HCT116 (cell line): ENCODE measurements at regions not wholly inside any gene's neighbourhood (a gene's known extent, or its start where the extent isn't known, plus 50 kb on each side); places are given as distances from the start of the nearest gene placed in this dataset.

Experiments used
- ATAC-seq: fragments of 200-7000 bp; cut with Tn5 transposase; 2 replicates; pipeline ENCODE4 v1.9.1; 2020; ENCODE audit warnings: mild to moderate bottlenecking, moderate library complexity
- BruUV-seq: library from RNA; stranded (reverse); fragments of 400-500 nt; replicated peaks from 2 replicates; lab custom pipeline; 2021; lab: Mats Ljungman, UMichigan
- CTCF ChIA-PET: fragments of 300-600 bp; sonication (Branson Sonifier 250); formaldehyde crosslinking; loops from one replicate; lab custom pipeline; 2021; ENCODE audit warnings: antibody characterized with exemption; lab: Charles Lee
- POLR2A ChIA-PET: fragments of 300-600, 350-600 bp; sonication (Branson Sonifier 250); formaldehyde crosslinking; loops from one replicate; lab custom pipeline; 2021; ENCODE audit warnings: antibody characterized with exemption; lab: Charles Lee
- RAD21 ChIA-PET, 2 experiments: fragments of 300-600 bp; sonication (Branson Sonifier 250); formaldehyde crosslinking; loops; one replicate each; lab custom pipeline; 2023; ENCODE audit warnings: low total read pairs in 2 of 2; ENCODE audit not compliant: uncharacterized antibody in 2 of 2, unreplicated experiment in 2 of 2, low non-redundant PET in 1 of 2; lab: Charles Lee
- DNase-seq: peaks from one replicate; pipeline ENCODE4 v3.0.0-alpha.2; 2010; ENCODE audit warnings: low read depth, low spot score
- H2AFZ ChIP-seq: fragments of 200-600 bp; shearing (Covaris generic), sonication (generic); 2 replicates; pipeline ENCODE4 v1.6.1; 2017; ENCODE audit warnings: low read depth, mixed run types, mixed read lengths, antibody characterized with exemption, low read length; ENCODE audit not compliant: poor library complexity, severe bottlenecking
- H3K27ac ChIP-seq: 2 replicates; pipeline ENCODE4 v1.5.1; 2012; ENCODE audit warnings: low read depth, low read length
- H3K27me3 ChIP-seq: fragments of 200-600 bp; sonication (generic); 2 replicates; pipeline ENCODE4 v1.6.1; 2016; ENCODE audit warnings: mixed run types, low read length, mixed read lengths; ENCODE audit not compliant: insufficient read depth
- H3K36me3 ChIP-seq, 2 experiments: fragments of 200-500 bp in 1 of 2; fragments of 200-600 bp in 1 of 2; sonication (Bioruptor generic) in 1 of 2; sonication (generic) in 1 of 2; 2 replicates each; pipeline versions ENCODE4 v1.5.1 to v1.6.1; 2014 to 2016; ENCODE audit warnings: low read length in 2 of 2, inconsistent platforms in 1 of 2, mixed read lengths in 1 of 2, mixed run types in 1 of 2; ENCODE audit not compliant: insufficient read depth in 2 of 2, control insufficient read depth in 1 of 2
- H3K4me1 ChIP-seq, 2 experiments: fragments of 200-600 bp in 1 of 2; sonication (generic) in 1 of 2; 2 replicates each; pipeline versions ENCODE4 v1.5.1 to v1.6.1; 2012 to 2017; ENCODE audit warnings: low read length in 2 of 2, inconsistent platforms in 1 of 2, mild to moderate bottlenecking in 1 of 2, mixed read lengths in 1 of 2, mixed run types in 1 of 2, moderate library complexity in 1 of 2; ENCODE audit not compliant: insufficient read depth in 2 of 2, control insufficient read depth in 1 of 2
- H3K4me2 ChIP-seq: fragments of 200-600 bp; sonication (generic); 2 replicates; pipeline ENCODE4 v1.6.1; 2017; ENCODE audit warnings: mixed run types, low read length, mixed read lengths
- H3K4me3 ChIP-seq, 2 experiments: fragments of 200-600 bp in 1 of 2; sonication (generic) in 1 of 2; replicated peaks in 1 of 2; 2 replicates each; pipeline ENCODE4 v1.5.1; 2011 to 2016; ENCODE audit warnings: low read length in 2 of 2, control low read depth in 1 of 2, low read depth in 1 of 2, mild to moderate bottlenecking in 1 of 2, mixed read lengths in 1 of 2, mixed run types in 1 of 2
- H3K79me2 ChIP-seq: fragments of 200-600 bp; sonication (generic); 2 replicates; pipeline ENCODE4 v1.6.1; 2017; ENCODE audit warnings: mild to moderate bottlenecking, mixed run types, low read length, moderate library complexity, mixed read lengths; ENCODE audit not compliant: insufficient read depth
- H3K9ac ChIP-seq: fragments of 200-600 bp; sonication (generic); 2 replicates; pipeline ENCODE4 v1.6.1; 2016; ENCODE audit warnings: low read length, mixed read lengths
- H3K9me2 ChIP-seq: fragments of 200-600 bp; sonication (generic), shearing (Covaris generic); 2 replicates; pipeline ENCODE4 v1.6.1; 2017; ENCODE audit warnings: mixed run types, mild to moderate bottlenecking, moderate library complexity; ENCODE audit not compliant: insufficient read depth
- H3K9me3 ChIP-seq, 2 experiments: fragments of 200-500 bp in 1 of 2; fragments of 200-600 bp in 1 of 2; sonication (Bioruptor generic) in 1 of 2; sonication (generic) in 1 of 2; 2 replicates each; pipeline ENCODE4 v1.6.1; 2014 to 2017; ENCODE audit warnings: low read length in 2 of 2, mixed read lengths in 2 of 2, inconsistent platforms in 1 of 2, low read depth in 1 of 2, mild to moderate bottlenecking in 1 of 2, mixed run types in 1 of 2, moderate library complexity in 1 of 2; ENCODE audit not compliant: control insufficient read depth in 1 of 2, insufficient read depth in 1 of 2
- H4K20me1 ChIP-seq: fragments of 200-600 bp; sonication (generic), shearing (Covaris generic); 2 replicates; pipeline ENCODE4 v1.6.1; 2017; ENCODE audit warnings: mixed run types, mild to moderate bottlenecking, moderate library complexity; ENCODE audit not compliant: insufficient read depth
- CBX3 ChIP-seq: IDR thresholded peaks from 2 replicates; pipeline ENCODE4 v1.6.1; 2012; ENCODE audit warnings: low read depth
- EGR1 ChIP-seq: IDR thresholded peaks from 2 replicates; pipeline ENCODE4 v1.6.1; 2012; ENCODE audit warnings: low read depth
- ELF1 ChIP-seq: IDR thresholded peaks from 2 replicates; pipeline ENCODE4 v1.6.1; 2012; ENCODE audit warnings: low read depth, borderline replicate concordance
- EZH2phosphoT487 ChIP-seq: fragments of 200-600 bp; IDR thresholded peaks from 2 replicates; pipeline ENCODE4 v1.6.1; 2018; ENCODE audit warnings: antibody characterized with exemption, borderline replicate concordance
- SIN3A ChIP-seq: IDR thresholded peaks from 2 replicates; pipeline ENCODE4 v1.6.1; 2012; ENCODE audit warnings: low read depth
- SRF ChIP-seq: IDR thresholded peaks from 2 replicates; pipeline ENCODE4 v1.6.1; 2012; ENCODE audit warnings: low read depth
- TCF7L2 ChIP-seq: IDR thresholded peaks from 2 replicates; pipeline ENCODE4 v1.7.0; 2011; ENCODE audit warnings: borderline replicate concordance, inconsistent platforms; ENCODE audit not compliant: insufficient read depth, insufficient read length; ENCODE audit errors: extremely low read depth
- YY1 ChIP-seq: IDR thresholded peaks from 2 replicates; pipeline ENCODE4 v1.6.1; 2011; ENCODE audit warnings: low read length, low read depth, moderate library complexity, mild to moderate bottlenecking; ENCODE audit not compliant: insufficient replicate concordance; ENCODE audit errors: extremely low read depth
- intact Hi-C: fragments of 100-400 bp; cut with micrococcal nuclease; formaldehyde crosslinking; loops from 2 replicates; pipeline ENCODE4 v1.10.0; 2022
- TF ChIP-seq, protein P1 (sequence below): IDR thresholded peaks from 2 replicates; pipeline ENCODE4 v1.6.1; 2011; ENCODE audit warnings: mild to moderate bottlenecking, low read length, moderate library complexity; ENCODE audit not compliant: insufficient replicate concordance; ENCODE audit errors: extremely low read depth
- TF ChIP-seq, protein P2 (sequence below): IDR thresholded peaks from 2 replicates; pipeline ENCODE4 v1.6.1; 2012
- TF ChIP-seq, protein P3 (sequence below), 3 experiments: fragments of 200-600 bp in 1 of 3; sonication (generic) in 1 of 3; IDR thresholded peaks in 2 of 3; conservative IDR thresholded peaks in 1 of 3; 2 replicates each; pipeline ENCODE4 v1.5.1; 2012 to 2017; ENCODE audit warnings: low read depth in 2 of 3, low read length in 2 of 3, antibody characterized with exemption in 1 of 3, borderline replicate concordance in 1 of 3, control low read depth in 1 of 3, mild to moderate bottlenecking in 1 of 3, mixed read lengths in 1 of 3, mixed run types in 1 of 3, moderate library complexity in 1 of 3; ENCODE audit not compliant: insufficient read depth in 1 of 3

- POLR2A ChIA-PET, result no interaction called here
- no TSS peak for BruUV-seq
- intact Hi-C loops, result no loop called here
Observed at GRCh38 chr17:70555723-70556122, 386.4 kb downstream of the KCNJ2 start.

More at GRCh38 chr17:70555723-70556122, 386.4 kb downstream of the KCNJ2 start:
- no peaks in the 10 kb centered on the region for H4K20me1 ChIP-seq
- no peak for ATAC-seq
- no peak overlapping the region for H2AFZ ChIP-seq
- no peaks in the 10 kb centered on the region for H3K79me2 ChIP-seq
- H3K9me2 ChIP-seq, result no peaks in the 10 kb centered on the region
- H3K9me3 ChIP-seq, result no peaks in the 10 kb centered on the region
- CTCF ChIA-PET, result interaction anchor here (5.1 kb wide), 1 partner anchor 948 kb away, joined by 34 read pairs; no protein-coding TSS in a partner anchor
- no peak overlapping the region for H3K9ac ChIP-seq
- no peaks in the 10 kb centered on the region for H3K27me3 ChIP-seq
- RAD21 ChIA-PET, result no interaction called here
- no peaks in the 10 kb centered on the region for H3K36me3 ChIP-seq
- H3K4me3 ChIP-seq, result no peak overlapping the region
- H3K27ac ChIP-seq, result no peak overlapping the region
- no peaks in the 10 kb centered on the region for H3K4me1 ChIP-seq
- no peak for DNase-seq
- TF ChIP-seq, protein P1, sequence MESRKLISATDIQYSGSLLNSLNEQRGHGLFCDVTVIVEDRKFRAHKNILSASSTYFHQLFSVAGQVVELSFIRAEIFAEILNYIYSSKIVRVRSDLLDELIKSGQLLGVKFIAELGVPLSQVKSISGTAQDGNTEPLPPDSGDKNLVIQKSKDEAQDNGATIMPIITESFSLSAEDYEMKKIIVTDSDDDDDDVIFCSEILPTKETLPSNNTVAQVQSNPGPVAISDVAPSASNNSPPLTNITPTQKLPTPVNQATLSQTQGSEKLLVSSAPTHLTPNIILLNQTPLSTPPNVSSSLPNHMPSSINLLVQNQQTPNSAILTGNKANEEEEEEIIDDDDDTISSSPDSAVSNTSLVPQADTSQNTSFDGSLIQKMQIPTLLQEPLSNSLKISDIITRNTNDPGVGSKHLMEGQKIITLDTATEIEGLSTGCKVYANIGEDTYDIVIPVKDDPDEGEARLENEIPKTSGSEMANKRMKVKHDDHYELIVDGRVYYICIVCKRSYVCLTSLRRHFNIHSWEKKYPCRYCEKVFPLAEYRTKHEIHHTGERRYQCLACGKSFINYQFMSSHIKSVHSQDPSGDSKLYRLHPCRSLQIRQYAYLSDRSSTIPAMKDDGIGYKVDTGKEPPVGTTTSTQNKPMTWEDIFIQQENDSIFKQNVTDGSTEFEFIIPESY, result no peak
- no peak for TF ChIP-seq SIN3A
- TF ChIP-seq, protein P2, sequence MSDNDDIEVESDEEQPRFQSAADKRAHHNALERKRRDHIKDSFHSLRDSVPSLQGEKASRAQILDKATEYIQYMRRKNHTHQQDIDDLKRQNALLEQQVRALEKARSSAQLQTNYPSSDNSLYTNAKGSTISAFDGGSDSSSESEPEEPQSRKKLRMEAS, result no peak
- TF ChIP-seq TCF7L2, result no peak
- TF ChIP-seq YY1, result no peak
- no peak for TF ChIP-seq SRF
- TF ChIP-seq EZH2phosphoT487, result no peak
- TF ChIP-seq ELF1, result no peak
- no peak for TF ChIP-seq CBX3
- TF ChIP-seq, protein P3, sequence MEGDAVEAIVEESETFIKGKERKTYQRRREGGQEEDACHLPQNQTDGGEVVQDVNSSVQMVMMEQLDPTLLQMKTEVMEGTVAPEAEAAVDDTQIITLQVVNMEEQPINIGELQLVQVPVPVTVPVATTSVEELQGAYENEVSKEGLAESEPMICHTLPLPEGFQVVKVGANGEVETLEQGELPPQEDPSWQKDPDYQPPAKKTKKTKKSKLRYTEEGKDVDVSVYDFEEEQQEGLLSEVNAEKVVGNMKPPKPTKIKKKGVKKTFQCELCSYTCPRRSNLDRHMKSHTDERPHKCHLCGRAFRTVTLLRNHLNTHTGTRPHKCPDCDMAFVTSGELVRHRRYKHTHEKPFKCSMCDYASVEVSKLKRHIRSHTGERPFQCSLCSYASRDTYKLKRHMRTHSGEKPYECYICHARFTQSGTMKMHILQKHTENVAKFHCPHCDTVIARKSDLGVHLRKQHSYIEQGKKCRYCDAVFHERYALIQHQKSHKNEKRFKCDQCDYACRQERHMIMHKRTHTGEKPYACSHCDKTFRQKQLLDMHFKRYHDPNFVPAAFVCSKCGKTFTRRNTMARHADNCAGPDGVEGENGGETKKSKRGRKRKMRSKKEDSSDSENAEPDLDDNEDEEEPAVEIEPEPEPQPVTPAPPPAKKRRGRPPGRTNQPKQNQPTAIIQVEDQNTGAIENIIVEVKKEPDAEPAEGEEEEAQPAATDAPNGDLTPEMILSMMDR (IDR thresholded peaks at IDR 0.05 in 2 of 3, conservative IDR thresholded peaks at IDR 0.05 in 1 of 3; ENCODE audit: borderline replicate concordance in 1 of 3, insufficient read depth in 1 of 3, low read depth in 2 of 3, low read length in 2 of 3), result no peak
- no peak for TF ChIP-seq EGR1
- H3K4me2 ChIP-seq, result no peak overlapping the region
